Stimulated activated effector memory CD8-positive, alpha-beta T cell treated with anti-CD3 and anti-CD28 coated beads, Interleukin-12 subunit alpha, Interleukin-12 subunit beta, amount 100 ng/mL, for 72 hours (primary cell): ENCODE measurements at regions not wholly inside any gene's neighbourhood (a gene's known extent, or its start where the extent isn't known, plus 50 kb on each side); places are given as distances from the start of the nearest gene placed in this dataset.
"Not testable (repeated sequence)": the region's sequence is repeated elsewhere in the genome, so short reads cannot be mapped to it uniquely, and the experiment has no call there.

Experiments used
- ATAC-seq: fragments of 150-1000 bp; cut with Tn5 transposase; 2 replicates; pipeline ENCODE4 v1.10.0; 2021
- DNase-seq, 2 donors: peaks; one replicate each; pipeline ENCODE4 v3.0.0; 2021 to 2022; ENCODE audit warnings: low spot score in 2 of 2
- H3K27ac Mint-ChIP-seq: one replicate; pipeline ENCODE4 v1.8.0; 2022; ENCODE audit warnings: mild to moderate bottlenecking, mixed read lengths
- H3K36me3 Mint-ChIP-seq: one replicate; pipeline ENCODE4 v1.8.0; 2022; ENCODE audit warnings: mild to moderate bottlenecking, mixed read lengths
- H3K4me1 Mint-ChIP-seq: one replicate; pipeline ENCODE4 v1.8.0; 2022; ENCODE audit warnings: mixed read lengths
- H3K4me3 Mint-ChIP-seq: one replicate; pipeline ENCODE4 v1.8.0; 2022; ENCODE audit warnings: mild to moderate bottlenecking, mixed read lengths
- H3K9me3 Mint-ChIP-seq: one replicate; pipeline ENCODE4 v1.8.0; 2022; ENCODE audit warnings: mixed read lengths

DNA sequence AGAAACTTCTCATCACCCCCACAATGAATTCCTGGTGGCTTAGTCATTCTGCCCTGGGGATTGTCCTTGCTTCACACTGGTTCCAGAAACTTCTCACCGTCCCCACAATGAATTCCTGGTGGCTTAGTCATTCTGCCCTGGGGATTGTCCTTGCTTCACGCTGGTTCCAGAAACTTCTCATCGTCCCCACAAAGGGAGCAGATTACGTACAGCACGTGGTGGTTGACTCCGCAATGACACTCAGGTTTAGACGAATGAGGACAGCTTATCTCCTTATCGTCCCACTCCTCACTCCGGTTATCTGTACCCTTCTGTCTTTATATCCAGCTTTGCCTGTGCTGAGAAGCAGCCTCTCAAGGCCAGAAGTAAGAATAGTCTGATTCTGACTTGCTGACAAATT lies 273.4 kb downstream of the ASMT start:
- not testable (repeated sequence) for H3K27ac Mint-ChIP-seq, H3K36me3 Mint-ChIP-seq, ATAC-seq, H3K4me3 Mint-ChIP-seq, DNase-seq, H3K4me1 Mint-ChIP-seq, H3K9me3 Mint-ChIP-seq

DNA sequence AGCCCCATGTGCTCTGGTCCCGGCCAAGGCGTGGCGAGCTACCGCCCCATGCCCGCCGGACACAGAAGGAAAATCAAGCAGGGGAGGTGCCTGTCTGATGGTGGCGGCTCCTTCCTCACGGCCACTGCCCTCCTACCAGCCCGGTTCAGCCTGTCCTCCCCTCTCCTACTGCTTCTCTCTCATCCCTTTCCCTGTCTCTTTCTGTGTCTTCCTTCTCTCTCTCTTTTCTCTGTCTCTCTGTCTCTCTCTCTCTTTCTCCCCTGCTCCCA lies 279.1 kb downstream of the ASMT start:
- Mint-ChIP-seq H3K36me3 (no peaks in the 10 kb centered on the region), H3K27ac (no peak overlapping the region), H3K4me1 (no peaks in the 10 kb centered on the region), H3K9me3 (no peaks in the 10 kb centered on the region), H3K4me3 (no peak overlapping the region)
- ATAC-seq (no peak), DNase-seq (no peak)

- DNase-seq (no peak), ATAC-seq (no peak)
- Mint-ChIP-seq H3K9me3 (no peaks in the 10 kb centered on the region), H3K36me3 (no peaks in the 10 kb centered on the region), H3K4me1 (no peaks in the 10 kb centered on the region), H3K4me3 (no peak overlapping the region), H3K27ac (no peak overlapping the region)
These were observed 279.9 kb downstream of the ASMT start for GRCh38 chrX:1894740-1895139.

GRCh38 chrX:1895583-1895982 lies 280.7 kb downstream of the ASMT start:
- no peaks in the 10 kb centered on the region for H3K36me3 Mint-ChIP-seq
- no peak for DNase-seq
- no peaks in the 10 kb centered on the region for H3K9me3 Mint-ChIP-seq
- ATAC-seq, result no peak
- no peaks in the 10 kb centered on the region for H3K4me1 Mint-ChIP-seq
- H3K4me3 Mint-ChIP-seq, result no peak overlapping the region
- no peak overlapping the region for H3K27ac Mint-ChIP-seq

DNA sequence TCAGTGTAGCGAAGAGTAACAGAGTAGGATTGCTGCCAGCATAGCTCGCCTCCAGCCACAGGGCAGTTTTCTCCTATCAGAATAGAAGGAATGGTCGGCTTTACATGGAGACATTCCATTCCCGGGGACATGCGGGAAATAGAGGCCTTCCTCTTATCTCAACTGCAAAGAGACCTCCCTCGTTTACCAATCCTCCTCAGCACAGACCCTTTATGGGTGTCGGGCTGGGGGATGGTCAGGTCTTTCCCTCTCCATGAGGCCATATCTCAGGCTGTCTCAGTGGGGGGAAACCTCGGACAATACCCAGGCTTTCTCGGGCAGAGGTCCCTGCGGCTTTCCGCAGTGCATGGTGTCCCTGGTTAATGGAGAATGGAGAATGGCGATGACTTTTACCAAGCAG lies 285.0 kb downstream of the ASMT start:
- no peak for DNase-seq
- Mint-ChIP-seq H3K36me3 (no peaks in the 10 kb centered on the region), H3K27ac (no peak overlapping the region), H3K4me3 (no peak overlapping the region), H3K4me1 (no peaks in the 10 kb centered on the region), H3K9me3 (no peaks in the 10 kb centered on the region)
- no peak for ATAC-seq

- ATAC-seq (no peak), DNase-seq (no peak)
- Mint-ChIP-seq H3K27ac (no peak overlapping the region), H3K36me3 (no peaks in the 10 kb centered on the region), H3K4me3 (no peak overlapping the region), H3K9me3 (no peaks in the 10 kb centered on the region), H3K4me1 (no peaks in the 10 kb centered on the region)
These were observed 288.0 kb downstream of the ASMT start for GRCh38 chrX:1902901-1903235.

GRCh38 chrX:1903236-1903935 lies 288.5 kb downstream of the ASMT start:
- no peaks in the 10 kb centered on the region for H3K9me3 Mint-ChIP-seq
- no peaks in the 10 kb centered on the region for H3K4me1 Mint-ChIP-seq
- no peaks in the 10 kb centered on the region for H3K36me3 Mint-ChIP-seq
- ATAC-seq (no peak), DNase-seq (no peak)
- no peak overlapping the region for H3K27ac Mint-ChIP-seq
- no peak overlapping the region for H3K4me3 Mint-ChIP-seq

DNA sequence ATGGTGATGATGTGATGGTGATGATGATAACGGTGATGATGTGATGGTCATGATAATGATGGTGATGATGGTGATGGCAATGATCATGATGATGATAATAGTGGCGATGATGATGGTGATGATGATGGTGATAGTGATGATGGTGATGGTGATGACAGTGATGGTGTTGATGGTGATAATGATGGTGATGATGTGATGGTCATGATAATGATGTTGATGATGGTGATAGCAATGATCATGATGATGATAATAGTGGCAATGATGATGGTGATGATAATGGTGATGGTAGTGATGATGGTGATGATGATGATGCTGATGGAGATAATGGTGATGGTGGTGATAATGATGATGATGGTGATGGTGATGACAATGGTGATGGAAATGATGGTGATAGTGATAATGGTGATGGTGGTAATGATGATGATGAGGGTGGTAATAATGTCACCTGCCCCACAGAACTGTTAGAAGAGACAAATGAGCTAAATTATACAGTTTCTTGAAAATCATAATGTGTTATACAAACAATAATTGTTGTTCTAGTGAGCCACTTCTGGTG lies 289.9 kb downstream of the ASMT start:
- no peak for DNase-seq
- Mint-ChIP-seq H3K4me1 (no peaks in the 10 kb centered on the region), H3K9me3 (no peaks in the 10 kb centered on the region), H3K27ac (no peak overlapping the region), H3K4me3 (no peak overlapping the region), H3K36me3 (no peaks in the 10 kb centered on the region)
- ATAC-seq, result no peak

GRCh38 chrX:1906028-1906427 lies 291.2 kb downstream of the ASMT start:
- ATAC-seq (no peak), DNase-seq (no peak)
- H3K4me1 Mint-ChIP-seq, result no peaks in the 10 kb centered on the region
- H3K9me3 Mint-ChIP-seq, result peaks cover 9% of the 10 kb centered on the region
- no peak overlapping the region for H3K4me3 Mint-ChIP-seq
- no peak overlapping the region for H3K27ac Mint-ChIP-seq
- no peaks in the 10 kb centered on the region for H3K36me3 Mint-ChIP-seq

- H3K36me3 Mint-ChIP-seq, H3K4me1 Mint-ChIP-seq, ATAC-seq, H3K27ac Mint-ChIP-seq, DNase-seq, H3K4me3 Mint-ChIP-seq: not testable (repeated sequence)
- peaks cover 15% of the 10 kb centered on the region for H3K9me3 Mint-ChIP-seq
These were observed 294.1 kb downstream of the ASMT start for GRCh38 chrX:1908996-1909395.

- Mint-ChIP-seq H3K36me3 (no peaks in the 10 kb centered on the region), H3K27ac (no peak overlapping the region), H3K4me1 (no peaks in the 10 kb centered on the region), H3K9me3 (peaks cover 15% of the 10 kb centered on the region), H3K4me3 (no peak overlapping the region)
- ATAC-seq (no peak), DNase-seq (no peak)
These were observed 294.8 kb downstream of the ASMT start for GRCh38 chrX:1909419-1910206.

DNA sequence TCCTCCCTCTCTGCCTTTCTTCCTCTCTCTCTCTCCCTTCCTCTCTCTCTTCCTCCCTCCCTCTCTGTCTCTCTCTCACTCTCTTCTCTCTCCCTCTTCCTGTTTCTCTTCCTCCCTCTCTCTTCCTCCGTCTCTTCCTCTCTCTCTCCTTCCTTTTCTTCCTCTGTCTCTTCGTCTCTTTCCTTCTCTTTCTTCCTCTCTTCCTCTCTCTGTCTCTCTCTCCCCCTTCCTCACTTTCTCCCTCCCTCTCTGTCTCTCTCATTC lies 295.3 kb downstream of the ASMT start:
- ATAC-seq (no peak), DNase-seq (no peak)
- Mint-ChIP-seq H3K4me1 (no peaks in the 10 kb centered on the region), H3K36me3 (no peaks in the 10 kb centered on the region), H3K27ac (no peak overlapping the region), H3K4me3 (no peak overlapping the region), H3K9me3 (peaks cover 15% of the 10 kb centered on the region)

- ATAC-seq, result no peak
- Mint-ChIP-seq H3K9me3 (peaks cover 17% of the 10 kb centered on the region), H3K36me3 (no peaks in the 10 kb centered on the region), H3K4me1 (no peaks in the 10 kb centered on the region), H3K4me3 (no peak overlapping the region), H3K27ac (no peak overlapping the region)
- no peak for DNase-seq
These were observed 296.7 kb downstream of the ASMT start for GRCh38 chrX:1911401-1912128.

- Mint-ChIP-seq H3K27ac (no peak overlapping the region), H3K36me3 (no peaks in the 10 kb centered on the region), H3K4me1 (no peaks in the 10 kb centered on the region), H3K4me3 (no peak overlapping the region), H3K9me3 (peaks cover 17% of the 10 kb centered on the region)
- DNase-seq (no peak), ATAC-seq (no peak)
These were observed 297.3 kb downstream of the ASMT start for GRCh38 chrX:1912193-1912592.

- no peaks in the 10 kb centered on the region for H3K36me3 Mint-ChIP-seq
- no peak overlapping the region for H3K27ac Mint-ChIP-seq
- no peaks in the 10 kb centered on the region for H3K4me1 Mint-ChIP-seq
- H3K9me3 Mint-ChIP-seq, result peaks cover 17% of the 10 kb centered on the region
- ATAC-seq (no peak), DNase-seq (no peak)
- H3K4me3 Mint-ChIP-seq, result no peak overlapping the region
These were observed 299.9 kb downstream of the ASMT start for GRCh38 chrX:1914606-1915365.
